COLO668 (cell line): ENCODE measurements at regions not wholly inside any gene's neighbourhood (a gene's known extent, or its start where the extent isn't known, plus 50 kb on each side); places are given as distances from the start of the nearest gene placed in this dataset.
"Not testable (repeated sequence)": the region's sequence is repeated elsewhere in the genome, so short reads cannot be mapped to it uniquely, and the experiment has no call there.

ENCODE experiments used
- DNase-seq: peaks from one replicate; lab custom pipeline; 2025; ENCODE audit not compliant: unreplicated experiment; lab: John Stamatoyannopoulos, UW

DNA sequence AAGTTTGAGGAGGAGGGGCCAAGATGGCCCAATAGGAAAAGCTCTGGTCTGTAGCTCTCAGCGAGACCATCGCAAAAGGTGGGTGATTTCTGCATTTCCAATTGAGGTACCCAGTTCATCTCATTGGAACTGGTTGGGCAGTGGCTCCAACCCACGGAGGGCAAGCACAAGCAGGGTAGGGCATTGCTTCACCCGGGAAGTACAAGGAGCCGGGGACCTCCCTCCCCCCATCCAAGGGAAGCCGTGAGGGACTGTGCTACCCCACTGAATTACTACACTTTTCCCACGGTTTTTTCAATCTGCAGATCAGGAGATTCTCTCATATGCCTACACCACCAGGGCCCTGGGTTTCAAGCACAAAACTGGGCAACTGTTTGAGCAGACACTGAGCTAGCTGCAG is 58.0 kb upstream of the EFCAB3 start:
- DNase-seq = no peak

DNA sequence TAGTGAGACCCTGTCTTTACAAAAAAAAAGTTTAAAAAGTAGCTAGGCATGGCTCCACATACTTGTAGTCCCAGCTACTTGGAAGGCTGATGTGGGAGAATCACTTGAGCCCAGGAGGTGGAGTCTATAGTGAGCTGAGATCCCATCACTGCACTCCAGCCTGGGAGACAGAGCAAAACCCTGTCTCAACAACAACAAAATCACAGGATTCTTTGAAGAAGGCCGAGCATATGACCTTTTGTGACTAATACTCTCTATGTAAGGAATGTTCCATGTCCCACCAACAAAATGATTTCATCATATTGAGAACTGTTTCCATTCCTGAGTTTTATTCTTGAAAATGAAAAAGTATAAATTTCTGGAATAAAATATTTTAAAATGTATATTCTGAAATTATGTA is 58.9 kb upstream of the EFCAB3 start:
- DNase-seq = no peak

DNA sequence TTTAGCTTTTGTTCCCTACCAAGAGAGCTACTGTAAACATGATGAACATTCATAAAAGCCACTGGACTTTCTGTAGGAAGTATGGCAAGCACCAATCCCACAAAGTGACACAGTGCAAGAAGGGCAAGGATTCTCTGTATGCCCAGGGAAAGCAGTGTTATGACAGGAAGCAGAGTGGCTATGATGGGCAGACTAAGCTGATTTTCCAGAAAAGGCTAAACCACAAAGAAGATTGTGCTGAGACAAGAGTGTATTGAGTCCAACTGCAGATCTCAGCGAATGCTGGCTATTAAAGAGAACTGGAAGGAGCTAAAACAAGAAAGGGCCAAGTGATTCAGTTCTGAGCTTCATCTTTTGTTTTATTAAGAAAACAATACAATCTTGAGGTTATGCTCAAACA is 60.5 kb upstream of the EFCAB3 start:
- DNase-seq = no peak

DNA sequence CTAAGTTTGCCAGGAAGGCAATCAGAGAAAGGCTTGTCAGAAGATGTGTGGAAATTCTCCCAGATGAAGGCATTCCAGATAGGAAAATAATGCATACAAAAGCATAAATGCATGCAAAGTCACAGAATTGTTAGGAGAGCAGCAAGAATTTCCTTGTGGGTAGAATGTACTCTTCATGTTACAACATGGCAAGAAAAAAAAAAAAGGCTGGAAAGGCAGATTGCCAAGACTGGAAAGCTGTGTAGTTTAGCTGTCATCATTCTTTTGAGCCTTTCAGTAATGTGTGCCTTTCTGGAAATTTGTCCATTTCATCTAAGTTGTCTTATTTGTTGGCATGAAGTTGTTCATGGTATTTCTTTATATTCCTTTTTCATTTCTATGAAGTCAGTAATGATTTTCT is 71.0 kb upstream of the EFCAB3 start:
- DNase-seq = no peak

DNA sequence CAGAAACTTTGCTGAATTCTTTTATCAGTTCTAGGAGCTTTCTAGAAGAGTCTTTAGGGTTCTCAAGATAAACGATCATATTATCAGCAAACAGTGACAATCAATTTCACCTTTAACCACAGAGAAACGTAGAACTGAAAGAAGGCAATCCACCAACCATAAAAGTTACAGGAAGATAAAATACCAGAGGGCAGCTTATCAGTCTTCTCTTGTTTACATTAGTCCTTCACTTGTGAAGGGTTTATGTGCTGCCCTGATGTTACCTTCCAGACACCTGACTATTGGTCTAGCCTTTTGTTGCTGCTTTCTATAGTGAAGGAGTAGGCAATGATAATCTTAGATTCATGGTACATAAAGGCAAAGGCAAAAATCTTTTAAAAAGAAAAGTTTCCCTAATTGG is 73.2 kb upstream of the EFCAB3 start:
- DNase-seq = no peak

DNA sequence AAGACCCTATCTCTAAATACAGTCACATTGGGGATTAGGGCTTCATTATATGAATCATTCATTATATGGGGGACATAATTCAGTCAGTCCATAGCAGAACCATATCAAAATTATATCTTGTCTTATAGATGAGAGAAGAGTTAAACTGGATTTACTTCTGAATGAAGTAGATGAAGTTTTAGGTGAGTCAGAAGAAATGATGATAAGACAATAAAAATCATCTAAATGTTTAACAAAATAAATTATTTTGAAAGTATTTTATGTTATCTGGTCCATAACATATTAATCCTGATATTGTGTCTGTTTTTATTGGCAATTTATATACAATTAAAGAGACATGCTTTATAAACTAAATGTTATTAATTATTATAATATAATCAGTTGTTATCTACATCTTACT is 76.9 kb upstream of the EFCAB3 start:
- no peak for DNase-seq

DNA sequence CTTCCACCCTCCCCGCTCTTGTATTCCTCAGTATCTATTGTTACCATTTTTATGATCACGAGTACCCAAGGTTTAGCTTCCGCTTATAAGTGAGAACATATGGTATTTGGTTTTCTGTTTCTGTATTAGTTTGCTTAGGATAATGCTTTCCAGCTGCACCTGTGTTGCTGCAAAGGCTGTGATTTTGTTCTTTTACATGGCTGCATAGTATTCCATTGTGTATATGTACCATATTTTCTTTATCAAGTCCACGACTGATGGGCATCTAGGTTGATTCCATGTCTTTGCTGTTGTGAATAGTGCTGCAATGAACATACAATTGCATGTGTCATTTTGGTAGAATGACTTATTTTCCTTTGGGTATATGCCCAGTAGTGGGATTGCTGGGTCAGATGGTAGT is 79.7 kb upstream of the EFCAB3 start:
- no peak for DNase-seq

DNA sequence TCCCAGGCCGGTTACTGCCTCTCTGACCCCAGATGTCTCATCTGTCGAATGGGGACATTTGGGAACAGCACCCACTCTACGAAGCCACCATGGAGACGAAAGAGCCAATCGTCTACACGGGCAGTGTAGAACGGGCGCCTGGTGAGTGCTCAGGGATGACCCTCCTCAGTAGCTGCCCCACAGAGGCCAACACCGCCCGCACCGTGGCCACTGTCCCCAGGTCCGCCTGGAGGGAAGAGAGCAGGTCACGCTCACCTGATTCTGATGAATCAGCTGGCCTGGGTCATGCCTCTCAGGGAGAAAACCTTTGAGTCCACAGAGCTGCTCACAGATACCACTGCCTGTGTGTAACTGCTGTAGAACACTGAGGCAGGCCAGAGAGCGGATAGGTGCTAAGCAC is 105.1 kb upstream of the EFCAB3 start:
- not testable (repeated sequence) for DNase-seq

DNA sequence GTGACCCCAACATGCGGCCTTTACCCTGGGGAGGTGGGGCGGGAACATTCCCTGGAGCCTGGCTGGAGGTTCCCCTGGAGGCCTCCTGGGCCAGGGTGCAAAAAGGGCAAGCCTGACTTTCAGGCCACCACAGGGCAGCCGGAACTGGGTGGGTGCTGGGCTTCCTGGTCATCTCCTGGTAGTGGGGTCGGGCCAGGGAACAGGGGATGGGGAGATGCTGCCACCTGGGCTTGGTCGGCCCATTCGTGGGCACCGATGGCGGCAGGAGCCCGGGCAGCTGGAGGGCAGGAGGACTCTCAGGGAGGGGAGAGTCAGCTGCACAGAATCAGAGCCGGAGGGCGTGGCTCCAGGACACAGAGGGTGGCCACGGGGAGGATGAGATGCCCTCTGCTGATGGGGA is 112.0 kb upstream of the EFCAB3 start:
- not testable (repeated sequence) for DNase-seq

DNA sequence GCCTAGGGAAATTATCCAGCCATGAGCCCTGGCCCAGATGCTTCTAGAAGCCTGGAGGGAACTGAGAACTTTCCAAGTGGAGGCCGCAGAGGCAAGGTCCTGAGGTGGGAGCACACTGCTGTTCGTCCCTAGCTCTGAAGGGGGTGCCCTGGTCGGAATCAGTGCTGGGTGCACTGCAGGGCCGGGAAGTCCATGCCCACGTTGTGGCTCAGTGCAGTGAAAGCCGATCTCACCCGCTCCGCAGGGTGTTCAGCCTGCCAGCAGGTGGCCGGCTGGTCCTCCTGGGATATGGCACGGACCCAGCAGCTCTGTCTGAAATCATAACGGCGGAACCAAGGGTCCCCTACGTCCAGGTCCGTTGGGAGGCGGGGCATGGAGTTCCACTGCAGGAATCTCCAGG is 115.4 kb upstream of the EFCAB3 start:
- DNase-seq = not testable (repeated sequence)

DNA sequence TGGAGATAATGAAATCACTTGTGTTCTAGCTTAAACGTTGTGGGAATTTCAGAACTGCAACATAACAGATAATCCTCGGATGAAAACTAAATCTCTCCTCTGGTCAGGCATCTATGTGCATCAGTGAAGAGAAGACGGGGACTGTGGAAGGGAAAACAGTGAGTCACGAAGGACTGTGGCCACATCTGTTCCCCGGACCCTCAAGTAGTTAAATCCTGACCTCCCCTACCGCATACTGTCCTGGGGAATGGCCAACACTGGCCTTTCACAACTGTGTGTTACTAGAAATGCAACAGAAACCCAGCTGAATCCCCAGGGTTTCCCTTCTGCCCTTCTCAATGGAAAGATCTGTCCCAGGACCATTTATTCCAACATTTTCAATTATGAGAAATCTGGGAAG is 124.6 kb upstream of the EFCAB3 start:
- not testable (repeated sequence) for DNase-seq

DNA sequence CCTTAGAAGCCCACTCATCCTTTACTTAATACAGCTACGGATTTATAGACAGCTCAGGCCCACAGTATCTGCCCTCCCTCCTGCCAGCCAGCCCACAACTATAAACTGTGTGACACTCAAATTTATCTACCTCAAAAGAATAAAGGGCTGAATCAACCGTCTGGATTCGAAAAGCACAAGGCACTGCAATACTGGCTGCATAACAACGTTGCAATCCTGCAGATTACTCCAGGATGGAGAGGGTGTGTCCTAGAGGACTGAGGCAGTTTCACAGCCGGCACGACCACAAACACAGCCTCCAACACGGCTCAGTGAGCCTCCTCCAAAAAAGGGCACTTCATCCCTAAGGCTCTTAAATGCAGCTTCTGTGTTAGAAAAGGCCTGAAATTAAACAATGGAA is 138.3 kb upstream of the EFCAB3 start:
- DNase-seq = not testable (repeated sequence)

DNA sequence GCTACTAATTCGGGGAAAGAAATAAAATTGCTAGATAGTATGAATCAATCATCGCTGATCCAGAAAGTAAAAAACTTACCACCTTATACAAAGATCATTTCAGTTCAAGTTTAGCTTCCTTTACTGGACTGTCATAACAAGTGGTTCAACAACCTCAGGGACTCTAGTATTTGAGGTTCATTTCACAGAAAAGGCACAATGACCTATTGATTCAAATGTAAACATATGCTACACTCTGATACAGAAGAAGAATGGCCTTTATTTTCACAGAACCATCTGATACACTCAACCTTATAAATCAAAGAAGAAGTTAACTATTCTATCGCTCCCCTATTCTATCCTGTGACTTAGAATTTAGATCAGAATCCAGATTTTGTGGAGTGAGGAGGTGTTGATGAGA is 140.8 kb upstream of the EFCAB3 start:
- not testable (repeated sequence) for DNase-seq

DNA sequence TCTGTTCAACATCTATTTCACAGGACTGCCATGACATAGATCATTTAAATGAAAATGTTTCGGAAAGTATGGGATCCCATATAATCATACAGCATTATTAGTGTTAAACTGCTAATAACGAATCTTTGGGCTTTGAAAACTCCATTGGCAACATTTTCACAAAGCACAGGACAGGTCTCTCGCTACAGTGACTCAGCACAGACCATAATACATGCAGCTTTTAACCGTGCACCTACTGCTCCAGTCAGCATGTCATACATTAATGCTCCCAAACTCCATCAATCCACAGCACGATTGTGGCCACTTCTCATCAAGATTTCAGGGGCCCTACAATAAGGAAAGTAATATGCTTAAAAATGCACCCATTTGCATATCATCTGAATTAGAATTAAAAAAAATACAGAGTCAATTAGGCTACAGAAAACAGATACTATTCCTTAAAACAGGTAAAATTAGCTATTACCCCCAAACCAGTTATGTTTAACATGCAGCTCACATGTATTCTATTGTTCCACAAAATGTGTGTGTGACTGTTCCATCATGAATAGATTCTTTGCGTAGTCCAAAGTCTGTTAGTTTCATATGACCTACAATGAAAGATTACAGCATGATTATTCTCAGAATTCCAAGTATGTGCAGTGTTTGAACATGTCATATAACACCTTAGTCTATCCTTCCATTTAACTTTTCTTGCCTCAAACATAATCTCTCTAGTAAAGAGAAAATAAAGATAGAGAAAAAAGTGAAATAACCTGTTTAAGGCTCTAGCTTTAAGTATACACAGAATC is 141.6 kb upstream of the EFCAB3 start:
- not testable (repeated sequence) for DNase-seq

DNA sequence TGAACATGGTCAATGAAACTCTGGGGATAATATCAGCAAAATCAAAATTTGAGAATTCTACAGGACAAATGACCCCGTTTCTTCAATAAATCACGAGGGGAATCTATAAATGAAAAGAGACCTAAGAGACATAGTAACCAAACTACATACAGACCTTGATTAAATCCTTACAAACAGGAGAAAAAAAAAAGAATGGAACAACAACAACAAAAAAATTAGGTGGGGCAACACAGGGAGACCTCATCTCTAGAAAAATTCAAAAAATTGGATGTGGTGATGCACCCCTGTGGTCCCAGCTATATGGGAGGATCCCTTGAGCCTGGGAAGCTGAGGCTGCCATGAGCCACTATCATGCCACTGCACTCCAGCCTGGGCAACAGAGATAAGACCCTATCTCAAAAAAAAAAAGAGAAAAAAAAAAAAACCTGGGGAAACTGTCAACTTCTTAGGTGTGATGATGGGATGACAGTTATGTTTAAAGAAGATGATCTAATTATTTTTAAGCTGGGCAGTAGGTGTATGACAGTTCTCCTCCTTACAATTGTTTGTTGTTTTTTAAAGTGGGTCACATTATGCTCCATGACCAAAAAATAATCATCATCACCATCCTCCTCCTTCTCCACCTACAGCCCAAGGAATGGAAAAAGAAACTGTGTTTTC is 146.4 kb upstream of the EFCAB3 start:
- not testable (repeated sequence) for DNase-seq

DNA sequence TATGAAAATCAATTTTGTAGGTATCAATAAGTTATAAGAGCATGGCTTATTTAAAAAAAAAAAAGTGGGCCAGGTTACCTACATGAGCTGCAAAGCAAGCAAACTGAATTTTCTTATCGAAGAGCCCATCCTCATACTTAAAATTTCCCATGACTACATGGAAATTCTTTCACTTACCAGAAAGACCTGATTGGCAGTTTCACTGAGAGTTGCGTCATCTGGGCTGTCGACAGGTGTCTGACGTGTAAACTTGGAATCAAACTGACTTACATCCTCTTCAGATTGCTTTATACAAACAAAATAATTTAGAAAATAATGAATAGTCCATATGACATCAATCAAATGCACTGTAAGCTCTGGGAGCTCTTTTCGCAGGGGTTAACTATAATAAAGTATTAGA is 149.1 kb upstream of the EFCAB3 start:
- DNase-seq = not testable (repeated sequence)

DNA sequence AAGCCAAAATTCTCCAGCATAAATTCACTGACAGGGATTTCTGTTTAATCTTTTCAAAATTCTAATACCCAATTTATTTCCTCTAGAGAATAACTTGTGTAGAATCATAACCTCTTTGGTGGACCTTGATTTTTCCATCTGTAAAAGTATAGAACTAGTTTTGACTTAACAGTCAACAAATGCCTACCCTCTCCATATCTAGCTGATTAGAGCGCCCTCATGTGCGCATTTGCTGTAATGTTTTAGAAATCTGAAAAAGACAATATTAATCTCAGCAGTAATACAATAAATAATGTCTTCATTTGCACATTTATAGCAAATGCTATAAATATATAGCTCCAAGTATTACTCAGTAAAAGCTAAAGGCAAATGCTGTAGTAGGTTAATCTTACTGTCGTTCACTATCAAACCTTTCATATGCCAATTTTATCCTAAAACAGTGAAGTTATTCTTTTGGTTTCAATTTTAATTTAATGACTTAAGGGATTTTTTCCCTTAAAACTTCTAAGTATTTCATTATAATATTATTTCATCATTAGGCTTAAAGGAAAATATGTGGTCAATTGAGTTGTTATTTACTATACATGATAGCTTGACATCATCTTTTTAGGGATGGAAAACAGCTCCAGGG is 153.6 kb upstream of the EFCAB3 start:
- not testable (repeated sequence) for DNase-seq

DNA sequence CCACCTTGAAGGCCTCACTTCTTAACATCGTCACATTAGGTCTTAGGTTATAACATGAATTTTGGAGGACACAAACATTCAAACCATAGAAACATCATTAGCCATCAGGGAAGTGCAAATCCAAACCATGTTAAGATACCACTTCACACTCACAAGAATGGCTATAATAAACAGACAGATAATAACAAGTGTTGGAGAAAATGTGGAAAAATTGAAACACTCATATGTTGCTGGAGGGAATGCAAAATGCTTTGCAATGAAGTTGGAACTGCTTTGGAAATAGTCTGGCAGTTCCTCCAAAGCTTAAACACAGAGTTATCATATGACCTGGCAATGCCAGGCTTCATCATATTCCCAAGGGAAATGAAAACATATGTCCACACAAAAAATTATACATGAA is 156.8 kb upstream of the EFCAB3 start:
- not testable (repeated sequence) for DNase-seq

DNA sequence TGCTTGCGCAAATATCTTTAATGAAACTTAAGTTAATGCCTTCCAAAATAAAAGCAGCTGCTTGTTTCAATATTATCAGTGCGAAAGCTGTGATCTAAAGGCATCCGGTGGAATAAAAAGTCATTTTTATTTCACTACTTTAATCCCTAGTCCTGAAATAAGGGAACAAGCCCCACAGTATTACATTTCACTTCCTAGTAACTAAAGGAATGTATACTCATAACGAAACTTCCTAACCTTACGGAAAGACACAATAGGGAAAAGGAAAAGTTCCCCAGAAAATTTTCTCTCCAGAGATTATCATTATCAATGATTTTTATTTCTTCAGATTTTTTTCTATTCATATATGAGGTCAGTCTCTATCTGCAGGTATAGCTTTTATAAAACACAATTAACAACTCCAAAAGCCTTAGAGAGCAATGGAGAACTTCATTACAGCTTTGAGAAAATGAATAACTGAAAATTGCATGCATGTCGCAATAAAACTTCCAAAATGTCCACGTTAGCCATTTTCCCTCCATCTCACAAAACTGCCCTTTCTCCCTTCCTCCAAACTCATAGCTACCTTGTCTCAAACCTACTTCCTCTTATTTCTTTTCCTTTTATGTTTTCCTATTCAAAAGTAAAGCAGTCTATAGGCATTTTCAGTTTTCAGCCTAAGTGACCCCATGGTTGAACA is 154.3 kb upstream of the MED13 start:
- no peak for DNase-seq

DNA sequence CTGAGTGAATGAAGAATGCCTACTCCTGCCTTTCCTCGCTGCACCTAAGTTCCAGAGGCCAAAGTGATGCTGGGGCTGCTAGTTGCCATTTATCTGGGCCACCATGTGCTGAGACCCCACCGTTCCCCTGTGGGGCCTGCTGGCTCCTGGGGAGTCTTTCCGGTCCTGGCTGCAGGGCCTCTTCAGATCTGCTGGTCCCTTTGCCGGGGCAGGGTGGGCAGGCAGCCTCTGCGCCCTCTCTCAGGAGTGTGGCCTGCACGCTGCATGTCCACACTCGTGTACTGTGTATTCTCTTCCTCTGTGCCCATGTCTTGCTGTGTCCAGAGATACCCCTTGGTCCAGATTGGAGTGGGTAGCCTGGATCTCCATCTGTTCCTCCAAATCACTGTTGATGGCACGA is 151.8 kb upstream of the MED13 start:
- no peak for DNase-seq

DNA sequence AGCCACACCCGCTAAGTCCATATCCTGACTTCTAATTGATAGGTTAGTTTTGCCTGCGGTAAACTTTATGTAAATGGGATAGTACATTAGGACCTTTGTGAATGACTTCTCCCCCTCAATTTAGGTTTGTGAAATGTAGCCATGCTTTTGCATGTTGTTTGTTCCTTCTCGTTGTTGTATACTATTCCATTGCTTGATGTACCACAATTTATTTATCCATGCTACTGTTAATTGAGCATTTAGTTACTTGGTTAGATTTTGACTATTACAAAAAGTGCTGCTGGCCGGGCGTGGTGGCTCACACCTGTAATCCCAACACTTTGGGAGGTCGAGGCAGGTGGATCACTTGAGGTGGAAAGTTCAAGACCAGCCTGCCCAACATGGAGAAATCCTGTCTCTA is 150.8 kb upstream of the MED13 start:
- DNase-seq = not testable (repeated sequence)

DNA sequence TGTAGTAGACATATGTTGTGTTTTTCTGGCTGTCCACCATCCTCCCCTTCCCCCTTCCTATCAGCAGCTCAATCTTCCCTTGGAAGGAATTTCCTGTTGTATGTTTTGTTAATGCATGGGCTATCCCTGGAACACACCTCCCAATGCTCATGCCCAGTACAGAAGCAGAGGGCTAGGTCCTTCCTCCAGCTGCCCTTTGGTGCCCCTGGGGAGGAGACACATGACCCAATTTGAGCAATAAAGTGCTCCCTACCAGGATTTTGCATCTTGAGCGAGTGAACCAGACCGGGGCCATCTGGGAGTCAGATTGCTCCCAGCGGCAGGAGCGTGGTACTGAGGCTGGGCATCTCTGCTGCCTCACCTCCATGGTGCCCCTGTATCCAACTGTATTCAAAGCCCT is 141.5 kb upstream of the MED13 start:
- no peak for DNase-seq
